ENCODE measurements at regions not wholly inside any gene's neighbourhood (a gene's known extent, or its start where the extent isn't known, plus 50 kb on each side); places are given as distances from the start of the nearest gene placed in this dataset.

DNA sequence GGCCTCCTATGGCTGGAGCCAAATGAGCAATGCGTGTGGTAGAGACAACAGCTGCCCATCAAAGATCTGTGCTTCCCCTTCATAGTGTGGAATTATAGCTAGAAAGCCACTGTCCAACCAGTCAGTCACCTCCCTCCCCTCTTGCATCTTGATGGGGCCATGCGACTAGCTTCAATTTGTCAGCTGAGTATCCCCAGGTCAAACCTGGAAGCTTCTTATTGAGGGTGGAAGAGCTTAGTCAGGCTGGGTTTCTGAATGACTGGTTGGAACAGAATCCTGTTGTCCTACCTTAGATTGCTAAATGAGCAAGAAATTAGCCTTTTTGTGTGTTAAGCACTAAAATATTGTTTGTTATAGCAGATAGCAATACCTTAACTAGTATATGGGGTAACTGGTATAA is 625.4 kb downstream of the PTPRC start:
- TF ChIP-seq, protein P1, sequence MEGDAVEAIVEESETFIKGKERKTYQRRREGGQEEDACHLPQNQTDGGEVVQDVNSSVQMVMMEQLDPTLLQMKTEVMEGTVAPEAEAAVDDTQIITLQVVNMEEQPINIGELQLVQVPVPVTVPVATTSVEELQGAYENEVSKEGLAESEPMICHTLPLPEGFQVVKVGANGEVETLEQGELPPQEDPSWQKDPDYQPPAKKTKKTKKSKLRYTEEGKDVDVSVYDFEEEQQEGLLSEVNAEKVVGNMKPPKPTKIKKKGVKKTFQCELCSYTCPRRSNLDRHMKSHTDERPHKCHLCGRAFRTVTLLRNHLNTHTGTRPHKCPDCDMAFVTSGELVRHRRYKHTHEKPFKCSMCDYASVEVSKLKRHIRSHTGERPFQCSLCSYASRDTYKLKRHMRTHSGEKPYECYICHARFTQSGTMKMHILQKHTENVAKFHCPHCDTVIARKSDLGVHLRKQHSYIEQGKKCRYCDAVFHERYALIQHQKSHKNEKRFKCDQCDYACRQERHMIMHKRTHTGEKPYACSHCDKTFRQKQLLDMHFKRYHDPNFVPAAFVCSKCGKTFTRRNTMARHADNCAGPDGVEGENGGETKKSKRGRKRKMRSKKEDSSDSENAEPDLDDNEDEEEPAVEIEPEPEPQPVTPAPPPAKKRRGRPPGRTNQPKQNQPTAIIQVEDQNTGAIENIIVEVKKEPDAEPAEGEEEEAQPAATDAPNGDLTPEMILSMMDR (conservative IDR thresholded peaks at IDR 0.05; ENCODE audit: low read depth, low read length), result no peak
- no peak for TF ChIP-seq EZH2 (IDR thresholded peaks at IDR 0.05; ENCODE audit: borderline replicate concordance, low read depth, low read length, poor library complexity, severe bottlenecking)

Data from A673 (cell line).